ENCODE measurements at regions not wholly inside any gene's neighbourhood (a gene's known extent, or its start where the extent isn't known, plus 50 kb on each side); places are given as distances from the start of the nearest gene placed in this dataset.
"Not testable (repeated sequence)": the region's sequence is repeated elsewhere in the genome, so short reads cannot be mapped to it uniquely, and the experiment has no call there.

DNA sequence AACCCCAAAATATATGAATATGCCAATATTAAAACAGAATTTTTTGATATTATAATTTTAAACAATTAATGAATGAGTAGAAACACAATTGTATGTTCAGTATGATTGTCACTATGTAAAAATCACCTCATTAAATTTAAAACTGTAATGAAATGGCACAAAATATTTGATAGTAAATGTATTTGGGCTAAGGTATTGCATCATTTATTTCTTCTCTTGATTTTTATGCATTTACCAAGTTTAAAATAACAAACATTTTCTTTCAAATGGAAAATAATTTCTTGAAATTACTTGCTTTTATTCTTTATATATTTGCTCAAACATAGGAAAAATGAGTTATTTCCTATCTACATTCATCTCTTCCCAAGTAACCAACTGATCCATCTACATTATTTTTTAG, 782.6 kb downstream of the KCNJ3 start:
- Histone ChIP-seq H3K4me3 (ENCODE audit: low read length) (no peak overlapping the region), H3K27me3 (ENCODE audit: control insufficient read depth, insufficient read depth, low read length) (no peaks in the 10 kb centered on the region)
- DNase-seq: no peak

DNA sequence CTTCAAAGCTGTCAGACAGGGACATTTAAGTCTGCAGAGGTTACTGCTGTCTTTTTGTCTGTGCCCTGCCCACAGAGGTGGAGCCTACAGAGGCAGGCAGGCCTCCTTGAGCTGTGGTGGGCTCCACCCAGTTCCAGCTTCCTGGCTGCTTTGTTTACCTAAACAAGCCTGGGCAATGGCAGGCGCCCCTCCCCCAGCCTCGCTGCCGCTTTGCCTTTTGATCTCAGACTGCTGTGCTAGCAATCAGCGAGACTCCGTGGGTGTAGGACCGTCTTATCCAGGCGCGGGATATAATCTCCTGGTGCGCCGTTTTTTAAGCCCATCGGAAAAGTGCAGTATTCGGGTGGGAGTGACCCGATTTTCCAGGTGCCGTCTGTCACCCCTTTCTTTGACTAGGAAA, 773.5 kb downstream of the KCNJ3 start:
- H3K4me3 ChIP-seq (ENCODE audit: low read length); H3K9me3 ChIP-seq (ENCODE audit: control insufficient read depth, low read depth, low read length); H3K4me1 ChIP-seq (ENCODE audit: control insufficient read depth, insufficient read depth, low read length); H3K27me3 ChIP-seq (ENCODE audit: control insufficient read depth, insufficient read depth, low read length); H3K27ac ChIP-seq (ENCODE audit: low read length); DNase-seq; H3K36me3 ChIP-seq (ENCODE audit: control insufficient read depth, insufficient read depth, low read length): not testable (repeated sequence)
- WGBS (ENCODE audit: insufficient coverage, low lambda C conversion rate): no CpG with 5 or more reads among the region's 14 CpGs

More for the DNA sequence above, 782.6 kb downstream of the KCNJ3 start:
- Histone ChIP-seq H3K27ac (ENCODE audit: low read length) (no peak overlapping the region), H3K9me3 (ENCODE audit: control insufficient read depth, low read depth, low read length) (no peaks in the 10 kb centered on the region), H3K4me1 (ENCODE audit: control insufficient read depth, insufficient read depth, low read length) (no peaks in the 10 kb centered on the region), H3K36me3 (ENCODE audit: control insufficient read depth, insufficient read depth, low read length) (no peaks in the 10 kb centered on the region)

DNA sequence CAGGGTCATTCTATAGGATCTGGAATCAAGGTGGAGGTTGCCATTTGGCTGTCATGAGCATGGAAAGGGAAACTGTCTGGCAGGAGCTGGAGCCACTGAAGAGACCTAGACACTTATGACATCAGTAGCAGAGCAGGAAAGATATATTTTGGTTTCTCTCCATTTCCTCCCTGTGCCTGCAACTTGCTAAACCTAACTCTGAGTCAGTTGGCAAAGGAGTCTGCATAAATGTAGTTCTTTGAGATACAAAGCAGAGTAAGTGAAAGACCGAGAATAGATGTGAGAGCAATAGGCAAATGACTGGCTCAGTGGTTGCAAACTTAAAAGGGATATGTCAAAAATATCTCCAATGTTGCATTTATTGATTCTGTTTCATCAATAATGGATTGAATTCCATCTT, 757.7 kb downstream of the KCNJ3 start:
- Histone ChIP-seq H3K27ac (ENCODE audit: low read length) (no peak overlapping the region), H3K4me3 (ENCODE audit: low read length) (no peak overlapping the region), H3K36me3 (ENCODE audit: control insufficient read depth, insufficient read depth, low read length) (no peaks in the 10 kb centered on the region), H3K4me1 (ENCODE audit: control insufficient read depth, insufficient read depth, low read length) (no peaks in the 10 kb centered on the region), H3K9me3 (ENCODE audit: control insufficient read depth, low read depth, low read length) (no peaks in the 10 kb centered on the region), H3K27me3 (ENCODE audit: control insufficient read depth, insufficient read depth, low read length) (no peaks in the 10 kb centered on the region)
- WGBS (ENCODE audit: insufficient coverage, low lambda C conversion rate): 80% methylated on average over 1 of the region's 1 CpG
- DNase-seq: no peak

DNA sequence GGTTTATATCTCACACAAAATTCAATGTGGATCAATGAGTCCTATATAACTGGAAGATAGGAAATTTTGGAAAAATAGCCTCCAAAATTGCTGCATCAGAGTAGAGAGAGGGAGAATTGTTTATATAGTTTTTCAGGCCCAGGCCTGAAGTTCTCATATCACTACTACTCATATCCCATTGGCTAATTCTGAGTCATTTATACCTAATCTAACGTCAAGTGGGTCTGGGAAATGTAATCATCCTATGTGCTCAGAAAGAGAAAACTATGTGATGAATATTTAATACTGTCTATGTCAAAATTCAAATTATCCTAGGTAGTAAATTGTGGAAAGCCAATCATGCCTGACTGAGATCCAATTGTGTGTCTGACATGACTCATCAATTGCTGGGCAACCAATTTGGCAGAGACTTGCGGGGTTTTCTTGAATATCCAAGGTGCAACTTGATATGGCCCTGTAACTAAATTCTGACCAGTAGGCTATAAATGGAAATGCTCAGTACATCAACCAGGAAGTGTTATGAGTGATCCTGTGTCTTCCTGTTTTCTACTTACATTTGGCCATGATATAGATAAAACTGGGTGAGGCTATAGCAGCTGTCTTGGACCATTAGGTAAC, 744.4 kb downstream of the KCNJ3 start:
- H3K4me3 ChIP-seq (ENCODE audit: low read length): no peak overlapping the region
- no peak overlapping the region for H3K27ac ChIP-seq (ENCODE audit: low read length)
- no peaks in the 10 kb centered on the region for H3K4me1 ChIP-seq (ENCODE audit: control insufficient read depth, insufficient read depth, low read length)
- H3K27me3 ChIP-seq (ENCODE audit: control insufficient read depth, insufficient read depth, low read length): no peaks in the 10 kb centered on the region
- no CpG with 5 or more reads among the region's 2 CpGs for WGBS (ENCODE audit: insufficient coverage, low lambda C conversion rate)
- no peaks in the 10 kb centered on the region for H3K36me3 ChIP-seq (ENCODE audit: control insufficient read depth, insufficient read depth, low read length)
- no peak for DNase-seq
- H3K9me3 ChIP-seq (ENCODE audit: control insufficient read depth, low read depth, low read length): peaks cover 3% of the 10 kb centered on the region

DNA sequence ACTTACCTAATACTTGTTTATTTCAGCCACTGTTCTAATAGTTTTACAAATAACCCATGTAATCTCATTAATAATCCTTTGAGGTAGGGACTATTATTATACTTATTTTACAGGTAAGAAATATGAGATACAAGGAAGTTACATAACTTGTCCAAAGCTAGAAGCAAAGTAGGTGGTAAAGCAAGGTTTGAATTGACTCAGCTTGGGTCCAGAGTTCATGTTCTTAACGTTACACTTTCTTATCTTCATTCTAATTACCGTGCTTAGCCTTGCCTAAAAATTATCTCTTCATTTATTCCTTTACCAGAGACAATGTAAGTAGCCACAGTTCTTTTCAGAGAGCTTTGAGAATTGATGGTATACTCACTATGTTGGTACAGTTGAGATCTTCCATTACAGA, 743.6 kb downstream of the KCNJ3 start:
- Histone ChIP-seq H3K4me3 (ENCODE audit: low read length) (no peak overlapping the region), H3K27me3 (ENCODE audit: control insufficient read depth, insufficient read depth, low read length) (no peaks in the 10 kb centered on the region), H3K27ac (ENCODE audit: low read length) (no peak overlapping the region), H3K36me3 (ENCODE audit: control insufficient read depth, insufficient read depth, low read length) (no peaks in the 10 kb centered on the region), H3K4me1 (ENCODE audit: control insufficient read depth, insufficient read depth, low read length) (no peaks in the 10 kb centered on the region), H3K9me3 (ENCODE audit: control insufficient read depth, low read depth, low read length) (peaks cover 3% of the 10 kb centered on the region)
- WGBS (ENCODE audit: insufficient coverage, low lambda C conversion rate): 18% methylated on average over 2 of the region's 2 CpGs
- DNase-seq: peak; percentile 16 to 55

DNA sequence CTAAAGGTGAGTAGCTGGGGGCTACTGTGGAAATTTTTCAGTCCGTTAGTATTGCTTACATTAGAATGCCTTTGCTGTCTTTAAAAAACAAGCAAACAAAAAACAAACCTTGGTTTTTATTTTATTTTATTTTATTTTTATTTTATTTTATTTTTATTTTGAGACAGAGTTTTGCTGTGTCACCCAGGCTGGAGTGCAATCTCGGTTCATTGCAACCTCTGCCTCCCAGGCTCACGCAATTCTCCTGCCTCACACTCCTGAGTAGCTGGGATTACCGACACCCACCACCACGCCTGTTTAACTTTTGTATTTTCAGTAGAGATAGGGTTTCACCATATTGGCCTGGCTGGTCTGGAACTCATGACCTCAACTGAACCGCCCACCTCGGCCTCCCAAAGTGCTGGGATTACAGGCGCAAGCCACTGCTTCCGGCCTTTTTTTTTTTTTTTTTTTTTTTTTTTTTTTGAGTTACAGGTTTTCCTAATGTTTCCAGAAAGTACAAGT, 732.6 kb downstream of the KCNJ3 start:
- no peaks in the 10 kb centered on the region for H3K9me3 ChIP-seq (ENCODE audit: control insufficient read depth, low read depth, low read length)
- no peaks in the 10 kb centered on the region for H3K36me3 ChIP-seq (ENCODE audit: control insufficient read depth, insufficient read depth, low read length)
- no peaks in the 10 kb centered on the region for H3K27me3 ChIP-seq (ENCODE audit: control insufficient read depth, insufficient read depth, low read length)
- no peaks in the 10 kb centered on the region for H3K4me1 ChIP-seq (ENCODE audit: control insufficient read depth, insufficient read depth, low read length)
- WGBS (ENCODE audit: insufficient coverage, low lambda C conversion rate): 100% methylated on average over 2 of the region's 9 CpGs
- no peak for DNase-seq
- no peak overlapping the region for H3K27ac ChIP-seq (ENCODE audit: low read length)
- H3K4me3 ChIP-seq (ENCODE audit: low read length): no peak overlapping the region

DNA sequence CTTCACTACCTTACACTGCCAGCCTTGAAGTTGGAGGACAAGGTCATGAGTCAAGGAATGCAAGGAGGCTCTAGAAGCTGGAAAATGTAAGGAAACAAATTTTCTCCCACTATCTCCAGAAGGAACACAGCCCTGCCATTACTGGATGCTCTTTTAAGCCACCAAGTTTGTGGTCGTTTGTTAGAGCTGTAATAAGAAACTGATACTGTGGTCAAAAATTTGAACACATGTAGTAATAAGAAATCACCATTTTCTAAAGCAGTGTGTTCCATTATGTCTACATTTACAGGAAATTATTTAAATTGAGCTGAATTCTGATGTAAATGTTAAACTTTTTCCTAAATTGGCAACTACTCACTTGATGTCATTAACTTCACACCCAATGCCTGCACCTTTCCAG, 729.0 kb downstream of the KCNJ3 start:
- Histone ChIP-seq H3K27ac (ENCODE audit: low read length) (no peak overlapping the region), H3K27me3 (ENCODE audit: control insufficient read depth, insufficient read depth, low read length) (no peaks in the 10 kb centered on the region), H3K4me3 (ENCODE audit: low read length) (no peak overlapping the region), H3K4me1 (ENCODE audit: control insufficient read depth, insufficient read depth, low read length) (no peaks in the 10 kb centered on the region), H3K36me3 (ENCODE audit: control insufficient read depth, insufficient read depth, low read length) (no peaks in the 10 kb centered on the region), H3K9me3 (ENCODE audit: control insufficient read depth, low read depth, low read length) (no peaks in the 10 kb centered on the region)
- WGBS (ENCODE audit: insufficient coverage, low lambda C conversion rate): 86% methylated on average over 1 of the region's 1 CpG
- DNase-seq: no peak

DNA sequence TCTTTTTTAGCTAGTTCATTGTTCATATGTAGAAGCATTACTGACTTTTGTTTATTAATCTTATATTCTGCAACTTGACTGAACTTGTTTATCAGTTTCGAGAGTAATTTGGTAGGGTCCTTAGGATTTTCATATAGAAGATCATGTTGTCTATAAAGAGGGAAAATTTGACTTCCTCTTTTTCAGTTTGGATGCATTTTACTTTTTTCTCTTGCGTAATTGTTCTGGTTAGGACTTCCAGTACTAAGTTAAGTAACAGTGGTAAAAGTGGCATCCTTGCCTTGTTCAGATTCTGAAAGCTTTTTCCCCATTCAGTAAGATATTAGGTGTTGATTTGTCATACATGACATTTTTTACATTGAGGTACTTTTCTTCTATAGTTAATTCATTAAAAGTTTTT, 726.0 kb downstream of the KCNJ3 start:
- DNase-seq: no peak
- Histone ChIP-seq H3K4me3 (ENCODE audit: low read length) (no peak overlapping the region), H3K36me3 (ENCODE audit: control insufficient read depth, insufficient read depth, low read length) (no peaks in the 10 kb centered on the region), H3K27ac (ENCODE audit: low read length) (no peak overlapping the region), H3K9me3 (ENCODE audit: control insufficient read depth, low read depth, low read length) (no peaks in the 10 kb centered on the region), H3K4me1 (ENCODE audit: control insufficient read depth, insufficient read depth, low read length) (no peaks in the 10 kb centered on the region), H3K27me3 (ENCODE audit: control insufficient read depth, insufficient read depth, low read length) (no peaks in the 10 kb centered on the region)
- WGBS (ENCODE audit: insufficient coverage, low lambda C conversion rate): 100% methylated on average over 1 of the region's 2 CpGs

DNA sequence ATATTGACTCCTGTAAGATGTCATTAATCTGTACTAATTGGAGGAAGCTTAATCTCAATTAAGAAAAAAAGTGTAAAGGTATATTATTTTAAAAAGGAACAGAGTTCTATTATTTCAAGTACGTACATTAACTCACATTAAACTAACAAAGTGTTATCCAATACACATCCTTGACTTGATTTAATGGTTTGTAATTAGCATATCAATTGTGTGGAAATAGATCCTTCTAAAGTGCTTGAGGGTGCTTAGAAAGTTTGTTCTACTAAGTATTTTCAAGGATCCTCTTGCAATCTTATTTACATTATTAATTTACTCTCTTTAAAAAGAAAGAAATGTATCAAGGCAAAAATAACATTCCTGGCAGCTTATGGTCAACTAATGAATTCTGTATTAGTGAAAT, 720.3 kb downstream of the KCNJ3 start:
- H3K4me3 ChIP-seq (ENCODE audit: low read length): no peak overlapping the region
- DNase-seq: no peak
- no peaks in the 10 kb centered on the region for H3K4me1 ChIP-seq (ENCODE audit: control insufficient read depth, insufficient read depth, low read length)
- H3K36me3 ChIP-seq (ENCODE audit: control insufficient read depth, insufficient read depth, low read length): no peaks in the 10 kb centered on the region
- H3K9me3 ChIP-seq (ENCODE audit: control insufficient read depth, low read depth, low read length): no peaks in the 10 kb centered on the region
- 100% methylated on average over 1 of the region's 1 CpG for WGBS (ENCODE audit: insufficient coverage, low lambda C conversion rate)
- H3K27ac ChIP-seq (ENCODE audit: low read length): no peak overlapping the region
- H3K27me3 ChIP-seq (ENCODE audit: control insufficient read depth, insufficient read depth, low read length): no peaks in the 10 kb centered on the region

DNA sequence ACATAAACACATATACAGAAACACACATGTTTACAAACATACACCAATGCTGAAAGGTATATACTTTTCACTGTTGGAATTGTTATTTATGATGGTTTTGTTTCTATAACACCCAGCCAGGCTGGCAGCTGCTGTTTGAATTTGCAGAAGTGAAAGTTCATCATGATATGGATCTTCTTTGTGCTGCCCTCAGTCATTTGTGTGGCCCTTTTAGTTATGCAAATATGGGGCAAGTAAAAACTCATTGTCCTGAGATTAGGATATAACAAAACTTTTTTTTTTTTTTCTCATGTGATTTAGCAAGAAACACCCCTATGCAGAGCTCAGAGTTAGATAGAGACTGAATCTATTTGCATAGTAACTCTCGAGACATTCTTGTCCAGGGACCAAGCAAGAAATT, 714.1 kb downstream of the KCNJ3 start:
- Histone ChIP-seq H3K4me1 (ENCODE audit: control insufficient read depth, insufficient read depth, low read length) (no peaks in the 10 kb centered on the region), H3K36me3 (ENCODE audit: control insufficient read depth, insufficient read depth, low read length) (no peaks in the 10 kb centered on the region), H3K9me3 (ENCODE audit: control insufficient read depth, low read depth, low read length) (no peaks in the 10 kb centered on the region), H3K27ac (ENCODE audit: low read length) (no peak overlapping the region), H3K27me3 (ENCODE audit: control insufficient read depth, insufficient read depth, low read length) (no peaks in the 10 kb centered on the region), H3K4me3 (ENCODE audit: low read length) (no peak overlapping the region)
- no CpG with 5 or more reads among the region's 1 CpG for WGBS (ENCODE audit: insufficient coverage, low lambda C conversion rate)
- no peak for DNase-seq

DNA sequence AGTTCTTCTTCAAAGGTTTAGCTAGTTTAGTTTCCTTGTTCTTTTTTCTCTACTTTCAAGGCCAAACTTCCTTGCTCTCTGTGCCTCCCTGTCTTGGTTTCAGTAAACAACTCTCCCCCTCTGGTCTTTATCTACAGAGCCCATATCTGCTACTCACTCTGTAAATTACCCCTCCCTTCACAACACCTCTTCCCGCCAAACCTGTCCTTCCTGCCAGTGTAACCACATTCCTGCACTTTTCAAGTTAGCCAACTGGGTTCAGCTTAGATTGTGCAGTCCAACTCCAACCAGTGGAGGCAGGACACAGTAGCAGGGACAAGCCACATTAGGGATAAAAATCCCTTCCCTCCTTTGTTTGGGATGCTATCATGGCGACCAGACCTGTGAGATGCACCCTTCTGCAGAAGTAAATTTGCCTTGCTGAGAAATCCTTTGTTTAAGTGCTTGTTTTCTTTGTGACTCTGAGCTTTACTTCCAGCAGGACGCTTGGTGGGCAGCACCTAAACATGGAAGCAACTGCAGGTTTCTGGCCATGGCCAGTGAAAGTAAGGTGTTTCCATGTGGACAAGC, 706.0 kb downstream of the KCNJ3 start:
- H3K4me3 ChIP-seq (ENCODE audit: low read length): no peak overlapping the region
- H3K36me3 ChIP-seq (ENCODE audit: control insufficient read depth, insufficient read depth, low read length): no peaks in the 10 kb centered on the region
- H3K27me3 ChIP-seq (ENCODE audit: control insufficient read depth, insufficient read depth, low read length): no peaks in the 10 kb centered on the region
- H3K4me1 ChIP-seq (ENCODE audit: control insufficient read depth, insufficient read depth, low read length): no peaks in the 10 kb centered on the region
- H3K9me3 ChIP-seq (ENCODE audit: control insufficient read depth, low read depth, low read length): peaks cover 4% of the 10 kb centered on the region
- H3K27ac ChIP-seq (ENCODE audit: low read length): no peak overlapping the region
- no peak for DNase-seq
- no CpG with 5 or more reads among the region's 3 CpGs for WGBS (ENCODE audit: insufficient coverage, low lambda C conversion rate)
